OCI-LY1 (cell line): ENCODE measurements at regions not wholly inside any gene's neighbourhood (a gene's known extent, or its start where the extent isn't known, plus 50 kb on each side); places are given as distances from the start of the nearest gene placed in this dataset.

Source experiments
- EZH2 ChIP-seq: fragments of 200-600 bp; sonication (generic), shearing (Covaris generic); IDR thresholded peaks from 2 replicates; pipeline ENCODE4 v1.8.0; 2017; ENCODE audit warnings: borderline replicate concordance, mixed run types, mild to moderate bottlenecking, antibody characterized with exemption, low read length, moderate library complexity, mixed read lengths
- TF ChIP-seq, protein P1 (sequence below): fragments of 200-600 bp; sonication (generic), shearing (Covaris generic); IDR thresholded peaks from 2 replicates; pipeline ENCODE4 v1.5.1; 2017; ENCODE audit warnings: mild to moderate bottlenecking, antibody characterized with exemption, low read length, moderate library complexity, mixed read lengths

GRCh38 chr6:14819840-14820420 is 425.9 kb upstream of the JARID2 start:
- TF ChIP-seq, protein P1, sequence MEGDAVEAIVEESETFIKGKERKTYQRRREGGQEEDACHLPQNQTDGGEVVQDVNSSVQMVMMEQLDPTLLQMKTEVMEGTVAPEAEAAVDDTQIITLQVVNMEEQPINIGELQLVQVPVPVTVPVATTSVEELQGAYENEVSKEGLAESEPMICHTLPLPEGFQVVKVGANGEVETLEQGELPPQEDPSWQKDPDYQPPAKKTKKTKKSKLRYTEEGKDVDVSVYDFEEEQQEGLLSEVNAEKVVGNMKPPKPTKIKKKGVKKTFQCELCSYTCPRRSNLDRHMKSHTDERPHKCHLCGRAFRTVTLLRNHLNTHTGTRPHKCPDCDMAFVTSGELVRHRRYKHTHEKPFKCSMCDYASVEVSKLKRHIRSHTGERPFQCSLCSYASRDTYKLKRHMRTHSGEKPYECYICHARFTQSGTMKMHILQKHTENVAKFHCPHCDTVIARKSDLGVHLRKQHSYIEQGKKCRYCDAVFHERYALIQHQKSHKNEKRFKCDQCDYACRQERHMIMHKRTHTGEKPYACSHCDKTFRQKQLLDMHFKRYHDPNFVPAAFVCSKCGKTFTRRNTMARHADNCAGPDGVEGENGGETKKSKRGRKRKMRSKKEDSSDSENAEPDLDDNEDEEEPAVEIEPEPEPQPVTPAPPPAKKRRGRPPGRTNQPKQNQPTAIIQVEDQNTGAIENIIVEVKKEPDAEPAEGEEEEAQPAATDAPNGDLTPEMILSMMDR, result no peak
- no peak for TF ChIP-seq EZH2
